Transverse colon (tissue), 4 donors: ENCODE measurements at regions not wholly inside any gene's neighbourhood (a gene's known extent, or its start where the extent isn't known, plus 50 kb on each side); places are given as distances from the start of the nearest gene placed in this dataset.

Experiments used
- POLR2AphosphoS5 ChIP-seq, 3 donors: sonication (generic); formaldehyde crosslinking; IDR thresholded peaks; one replicate each; pipeline ENCODE4 v1.6.1; 2016; ENCODE audit warnings: antibody characterized with exemption in 3 of 3
- TF ChIP-seq, protein P1 (sequence below), 5 experiments: fragments of 200-600 bp in 3 of 5; fragments of 450-650 bp in 2 of 5; sonication (generic) in 3 of 5; IDR thresholded peaks; 1 replicate in 2 of 5; 2 replicates in 3 of 5; pipeline ENCODE4 v1.5.1; 2016 to 2017; ENCODE audit warnings: antibody characterized with exemption in 5 of 5, inconsistent platforms in 3 of 5, mild to moderate bottlenecking in 2 of 5, moderate library complexity in 1 of 5

DNA sequence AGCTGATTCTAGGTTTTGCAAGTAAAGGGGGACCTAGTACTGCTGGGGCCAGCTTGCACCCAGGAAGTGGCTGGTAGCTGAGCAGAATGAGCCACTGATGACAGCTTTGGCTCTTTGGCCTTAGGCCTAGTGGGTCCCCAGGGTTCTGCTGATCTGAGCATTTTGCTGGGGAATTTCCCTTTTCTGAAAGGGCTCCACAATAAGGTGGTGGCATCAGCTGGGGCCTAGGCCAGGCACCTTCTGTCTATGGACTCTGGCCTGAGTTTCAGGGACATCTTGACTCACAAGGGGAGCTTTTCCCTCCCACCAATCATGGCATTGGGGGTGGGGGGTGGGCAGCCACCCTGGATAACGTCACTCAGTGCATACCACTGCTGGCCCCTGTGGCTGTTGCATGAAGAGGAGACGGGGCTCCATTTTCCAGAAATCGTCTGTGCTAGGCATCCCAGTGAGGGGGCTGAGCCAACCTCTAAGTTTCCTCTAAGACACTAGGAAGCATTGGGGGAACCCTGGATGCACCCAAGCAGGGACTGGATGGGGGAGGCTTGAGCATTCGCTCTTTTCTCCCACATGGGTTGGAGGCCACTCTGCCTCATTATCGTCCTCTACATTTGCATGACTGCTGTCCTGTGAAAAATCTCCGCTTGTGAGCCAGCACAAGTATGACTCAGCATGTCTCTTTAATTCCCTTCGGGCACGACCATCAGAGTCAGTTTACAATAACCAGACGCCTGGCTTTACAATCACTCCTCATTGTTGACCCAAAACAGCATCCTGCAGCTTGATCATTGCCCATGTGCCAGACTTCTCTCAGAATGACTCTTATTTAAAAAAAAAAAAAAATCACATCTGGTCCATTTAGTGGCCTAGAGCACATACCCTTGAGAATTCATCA is 145.0 kb upstream of the THY1 start:
- TF ChIP-seq, protein P1, sequence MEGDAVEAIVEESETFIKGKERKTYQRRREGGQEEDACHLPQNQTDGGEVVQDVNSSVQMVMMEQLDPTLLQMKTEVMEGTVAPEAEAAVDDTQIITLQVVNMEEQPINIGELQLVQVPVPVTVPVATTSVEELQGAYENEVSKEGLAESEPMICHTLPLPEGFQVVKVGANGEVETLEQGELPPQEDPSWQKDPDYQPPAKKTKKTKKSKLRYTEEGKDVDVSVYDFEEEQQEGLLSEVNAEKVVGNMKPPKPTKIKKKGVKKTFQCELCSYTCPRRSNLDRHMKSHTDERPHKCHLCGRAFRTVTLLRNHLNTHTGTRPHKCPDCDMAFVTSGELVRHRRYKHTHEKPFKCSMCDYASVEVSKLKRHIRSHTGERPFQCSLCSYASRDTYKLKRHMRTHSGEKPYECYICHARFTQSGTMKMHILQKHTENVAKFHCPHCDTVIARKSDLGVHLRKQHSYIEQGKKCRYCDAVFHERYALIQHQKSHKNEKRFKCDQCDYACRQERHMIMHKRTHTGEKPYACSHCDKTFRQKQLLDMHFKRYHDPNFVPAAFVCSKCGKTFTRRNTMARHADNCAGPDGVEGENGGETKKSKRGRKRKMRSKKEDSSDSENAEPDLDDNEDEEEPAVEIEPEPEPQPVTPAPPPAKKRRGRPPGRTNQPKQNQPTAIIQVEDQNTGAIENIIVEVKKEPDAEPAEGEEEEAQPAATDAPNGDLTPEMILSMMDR (IDR thresholded peaks at IDR 0.05): no peak
- TF ChIP-seq POLR2AphosphoS5 (IDR thresholded peaks at IDR 0.05): peak; percentile 37 to 60 (median 53)
